Liver (tissue), 8 donors: ENCODE measurements at regions not wholly inside any gene's neighbourhood (a gene's known extent, or its start where the extent isn't known, plus 50 kb on each side); places are given as distances from the start of the nearest gene placed in this dataset.

ENCODE experiments used
- DNase-seq: peaks from one replicate; pipeline ENCODE4 v3.0.0-alpha.2; 2017; ENCODE audit warnings: low spot score
- H3K27ac ChIP-seq, 2 donors: one replicate each; pipeline ENCODE4 v1.7.0; 2013; ENCODE audit warnings: inconsistent platforms in 2 of 2, low read length in 2 of 2, control low read depth in 1 of 2, low read depth in 1 of 2, mild to moderate bottlenecking in 1 of 2
- H3K27me3 ChIP-seq, 4 donors: one replicate each; pipeline versions ENCODE4 v1.6.1 to v1.7.0; 2013; ENCODE audit warnings: low read length in 3 of 4, inconsistent platforms in 1 of 4, mild to moderate bottlenecking in 1 of 4, moderate library complexity in 1 of 4; ENCODE audit not compliant: control insufficient read depth in 4 of 4, insufficient read depth in 4 of 4
- H3K36me3 ChIP-seq, 4 donors: one replicate each; pipeline versions ENCODE4 v1.6.1 to v1.7.0; 2013; ENCODE audit warnings: low read length in 3 of 4, mild to moderate bottlenecking in 3 of 4, low read depth in 1 of 4, moderate library complexity in 1 of 4; ENCODE audit not compliant: control insufficient read depth in 4 of 4, insufficient read depth in 3 of 4
- H3K4me1 ChIP-seq, 4 donors: one replicate each; pipeline versions ENCODE4 v1.6.1 to v1.7.0; 2013; ENCODE audit warnings: low read length in 3 of 4, mild to moderate bottlenecking in 3 of 4, moderate library complexity in 1 of 4; ENCODE audit not compliant: control insufficient read depth in 4 of 4, insufficient read depth in 4 of 4
- H3K4me3 ChIP-seq, 3 donors: one replicate each; pipeline versions ENCODE4 v1.6.1 to v1.7.0; 2013; ENCODE audit warnings: low read length in 3 of 3, control low read depth in 1 of 3, low read depth in 1 of 3, mild to moderate bottlenecking in 1 of 3
- H3K9ac ChIP-seq, 2 donors: one replicate each; pipeline ENCODE4 v1.7.0; 2013; ENCODE audit warnings: low read length in 2 of 2, mild to moderate bottlenecking in 2 of 2, moderate library complexity in 2 of 2, control low read depth in 1 of 2, low read depth in 1 of 2
- H3K9me3 ChIP-seq, 4 donors: one replicate each; pipeline versions ENCODE4 v1.6.1 to v1.7.0; 2013; ENCODE audit warnings: low read length in 3 of 4; ENCODE audit not compliant: control insufficient read depth in 4 of 4
- EGR1 ChIP-seq, 2 donors: IDR thresholded peaks; 2 replicates each; pipeline ENCODE4 v1.6.1; 2016 to 2018; ENCODE audit warnings: antibody characterized with exemption in 2 of 2, low read depth in 2 of 2
- FOXA1 ChIP-seq: IDR thresholded peaks from 2 replicates; pipeline ENCODE4 v1.6.1; 2016; ENCODE audit warnings: antibody characterized with exemption
- FOXA2 ChIP-seq: IDR thresholded peaks from 2 replicates; pipeline ENCODE4 v1.6.1; 2016; ENCODE audit warnings: antibody characterized with exemption
- GABPA ChIP-seq, 2 donors: IDR thresholded peaks in 1 of 2; conservative IDR thresholded peaks in 1 of 2; 2 replicates each; pipeline ENCODE4 v1.6.1; 2016; ENCODE audit warnings: antibody characterized with exemption in 2 of 2, mild to moderate bottlenecking in 1 of 2, moderate library complexity in 1 of 2
- HNF4A ChIP-seq, 2 donors: conservative IDR thresholded peaks; 2 replicates each; pipeline ENCODE4 v1.6.1; 2016; ENCODE audit warnings: antibody characterized with exemption in 2 of 2, mild to moderate bottlenecking in 2 of 2
- HNF4G ChIP-seq: IDR thresholded peaks from 2 replicates; pipeline ENCODE4 v1.6.1; 2016; ENCODE audit warnings: antibody characterized with exemption
- JUND ChIP-seq, 2 donors: IDR thresholded peaks; 2 replicates each; pipeline ENCODE4 v1.6.1; 2016; ENCODE audit warnings: antibody characterized with exemption in 2 of 2
- RXRA ChIP-seq, 2 donors: IDR thresholded peaks; 2 replicates each; pipeline ENCODE4 v1.6.1; 2017 to 2018; ENCODE audit warnings: antibody characterized with exemption in 2 of 2, mild to moderate bottlenecking in 1 of 2
- SP1 ChIP-seq: IDR thresholded peaks from 2 replicates; pipeline ENCODE4 v1.6.1; 2018; ENCODE audit warnings: antibody characterized with exemption, mild to moderate bottlenecking
- WGBS: extraction: QIAGEN DNeasy Blood & Tissue Kit; methylation state at CpG from one replicate; pipeline ENCODE4 v1.1.7; 2013; 5-methylcytosine and 5-hydroxymethylcytosine counted together
- TF ChIP-seq, protein P1 (sequence below): IDR thresholded peaks from 2 replicates; pipeline ENCODE4 v1.6.1; 2016; ENCODE audit warnings: antibody characterized with exemption
- TF ChIP-seq, protein P2 (sequence below): IDR thresholded peaks from 2 replicates; pipeline ENCODE4 v1.6.1; 2016; ENCODE audit warnings: antibody characterized with exemption
- TF ChIP-seq, protein P3 (sequence below): IDR thresholded peaks from 2 replicates; pipeline ENCODE4 v1.6.1; 2016; ENCODE audit warnings: antibody characterized with exemption
- TF ChIP-seq, protein P4 (sequence below): IDR thresholded peaks from 2 replicates; pipeline ENCODE4 v1.6.1; 2016; ENCODE audit warnings: antibody characterized with exemption, mild to moderate bottlenecking
- TF ChIP-seq, protein P5 (sequence below): fragments of 150-350 bp; IDR thresholded peaks from 2 replicates; pipeline ENCODE4 v1.5.1; 2017; ENCODE audit warnings: improper control_type of control experiment, low read depth, low read length; ENCODE audit not compliant: missing input control
- donor health status: healthy.
- donor health status: healthy.
- donor health status: healthy.
- donor health status: healthy.
- donor health status: healthy.

DNA sequence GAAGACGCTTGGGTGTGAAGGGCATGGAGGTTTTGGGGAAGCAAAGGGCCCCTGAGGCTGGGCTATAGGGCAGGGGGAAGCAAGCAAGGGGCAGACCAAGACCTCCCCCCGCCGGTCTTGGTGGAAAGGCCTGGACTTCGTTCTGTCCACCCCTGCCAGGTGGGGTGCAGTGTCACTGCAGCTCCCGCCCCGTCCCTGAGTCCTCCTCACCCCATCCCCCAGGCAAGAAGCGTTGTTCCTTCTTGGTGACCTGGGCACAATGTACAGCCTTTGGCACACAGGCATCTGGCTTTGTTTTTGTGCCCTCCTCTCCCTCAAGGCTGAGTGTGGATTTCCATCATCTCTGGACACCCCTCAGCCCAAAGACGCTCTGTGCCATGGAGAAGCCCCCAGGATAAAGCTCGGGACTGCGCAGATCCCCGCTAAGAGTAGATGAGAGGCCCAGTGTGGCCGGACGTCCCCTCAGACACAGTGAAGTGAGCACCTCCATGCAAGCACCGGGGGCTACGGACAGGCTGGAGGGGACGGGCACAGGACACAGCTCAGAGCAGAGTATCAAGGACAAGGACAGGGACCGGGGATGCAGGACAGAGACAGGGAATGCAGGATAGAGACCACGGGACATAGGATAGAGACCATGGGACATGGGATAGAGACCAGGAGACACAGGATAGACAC lies 89.4 kb upstream of the ACTRT2 start:
- Histone ChIP-seq H3K4me1 (no peaks in the 10 kb centered on the region), H3K27me3 (no peaks in the 10 kb centered on the region), H3K27ac (no peak overlapping the region), H3K9me3 (no peaks in the 10 kb centered on the region), H3K9ac (no peak overlapping the region), H3K36me3 (no peaks in the 10 kb centered on the region), H3K4me3 (no peak overlapping the region)
- TF ChIP-seq SP1 (no peak), EGR1 (IDR thresholded peaks at IDR 0.05; ENCODE audit: low read depth in 2 of 2) (no peak), HNF4A (conservative IDR thresholded peaks at IDR 0.05) (no peak), RXRA (IDR thresholded peaks at IDR 0.05) (no peak), GABPA (IDR thresholded peaks at IDR 0.05 in 1 of 2, conservative IDR thresholded peaks at IDR 0.05 in 1 of 2) (no peak), HNF4G (no peak), FOXA1 (no peak), FOXA2 (no peak), JUND (IDR thresholded peaks at IDR 0.05) (no peak)
- TF ChIP-seq, protein P1, sequence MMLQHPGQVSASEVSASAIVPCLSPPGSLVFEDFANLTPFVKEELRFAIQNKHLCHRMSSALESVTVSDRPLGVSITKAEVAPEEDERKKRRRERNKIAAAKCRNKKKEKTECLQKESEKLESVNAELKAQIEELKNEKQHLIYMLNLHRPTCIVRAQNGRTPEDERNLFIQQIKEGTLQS, result no peak
- TF ChIP-seq, protein P2, sequence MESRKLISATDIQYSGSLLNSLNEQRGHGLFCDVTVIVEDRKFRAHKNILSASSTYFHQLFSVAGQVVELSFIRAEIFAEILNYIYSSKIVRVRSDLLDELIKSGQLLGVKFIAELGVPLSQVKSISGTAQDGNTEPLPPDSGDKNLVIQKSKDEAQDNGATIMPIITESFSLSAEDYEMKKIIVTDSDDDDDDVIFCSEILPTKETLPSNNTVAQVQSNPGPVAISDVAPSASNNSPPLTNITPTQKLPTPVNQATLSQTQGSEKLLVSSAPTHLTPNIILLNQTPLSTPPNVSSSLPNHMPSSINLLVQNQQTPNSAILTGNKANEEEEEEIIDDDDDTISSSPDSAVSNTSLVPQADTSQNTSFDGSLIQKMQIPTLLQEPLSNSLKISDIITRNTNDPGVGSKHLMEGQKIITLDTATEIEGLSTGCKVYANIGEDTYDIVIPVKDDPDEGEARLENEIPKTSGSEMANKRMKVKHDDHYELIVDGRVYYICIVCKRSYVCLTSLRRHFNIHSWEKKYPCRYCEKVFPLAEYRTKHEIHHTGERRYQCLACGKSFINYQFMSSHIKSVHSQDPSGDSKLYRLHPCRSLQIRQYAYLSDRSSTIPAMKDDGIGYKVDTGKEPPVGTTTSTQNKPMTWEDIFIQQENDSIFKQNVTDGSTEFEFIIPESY, result no peak
- TF ChIP-seq, protein P3, sequence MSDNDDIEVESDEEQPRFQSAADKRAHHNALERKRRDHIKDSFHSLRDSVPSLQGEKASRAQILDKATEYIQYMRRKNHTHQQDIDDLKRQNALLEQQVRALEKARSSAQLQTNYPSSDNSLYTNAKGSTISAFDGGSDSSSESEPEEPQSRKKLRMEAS, result no peak
- TF ChIP-seq, protein P4, sequence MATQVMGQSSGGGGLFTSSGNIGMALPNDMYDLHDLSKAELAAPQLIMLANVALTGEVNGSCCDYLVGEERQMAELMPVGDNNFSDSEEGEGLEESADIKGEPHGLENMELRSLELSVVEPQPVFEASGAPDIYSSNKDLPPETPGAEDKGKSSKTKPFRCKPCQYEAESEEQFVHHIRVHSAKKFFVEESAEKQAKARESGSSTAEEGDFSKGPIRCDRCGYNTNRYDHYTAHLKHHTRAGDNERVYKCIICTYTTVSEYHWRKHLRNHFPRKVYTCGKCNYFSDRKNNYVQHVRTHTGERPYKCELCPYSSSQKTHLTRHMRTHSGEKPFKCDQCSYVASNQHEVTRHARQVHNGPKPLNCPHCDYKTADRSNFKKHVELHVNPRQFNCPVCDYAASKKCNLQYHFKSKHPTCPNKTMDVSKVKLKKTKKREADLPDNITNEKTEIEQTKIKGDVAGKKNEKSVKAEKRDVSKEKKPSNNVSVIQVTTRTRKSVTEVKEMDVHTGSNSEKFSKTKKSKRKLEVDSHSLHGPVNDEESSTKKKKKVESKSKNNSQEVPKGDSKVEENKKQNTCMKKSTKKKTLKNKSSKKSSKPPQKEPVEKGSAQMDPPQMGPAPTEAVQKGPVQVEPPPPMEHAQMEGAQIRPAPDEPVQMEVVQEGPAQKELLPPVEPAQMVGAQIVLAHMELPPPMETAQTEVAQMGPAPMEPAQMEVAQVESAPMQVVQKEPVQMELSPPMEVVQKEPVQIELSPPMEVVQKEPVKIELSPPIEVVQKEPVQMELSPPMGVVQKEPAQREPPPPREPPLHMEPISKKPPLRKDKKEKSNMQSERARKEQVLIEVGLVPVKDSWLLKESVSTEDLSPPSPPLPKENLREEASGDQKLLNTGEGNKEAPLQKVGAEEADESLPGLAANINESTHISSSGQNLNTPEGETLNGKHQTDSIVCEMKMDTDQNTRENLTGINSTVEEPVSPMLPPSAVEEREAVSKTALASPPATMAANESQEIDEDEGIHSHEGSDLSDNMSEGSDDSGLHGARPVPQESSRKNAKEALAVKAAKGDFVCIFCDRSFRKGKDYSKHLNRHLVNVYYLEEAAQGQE, result no peak
- TF ChIP-seq, protein P5, sequence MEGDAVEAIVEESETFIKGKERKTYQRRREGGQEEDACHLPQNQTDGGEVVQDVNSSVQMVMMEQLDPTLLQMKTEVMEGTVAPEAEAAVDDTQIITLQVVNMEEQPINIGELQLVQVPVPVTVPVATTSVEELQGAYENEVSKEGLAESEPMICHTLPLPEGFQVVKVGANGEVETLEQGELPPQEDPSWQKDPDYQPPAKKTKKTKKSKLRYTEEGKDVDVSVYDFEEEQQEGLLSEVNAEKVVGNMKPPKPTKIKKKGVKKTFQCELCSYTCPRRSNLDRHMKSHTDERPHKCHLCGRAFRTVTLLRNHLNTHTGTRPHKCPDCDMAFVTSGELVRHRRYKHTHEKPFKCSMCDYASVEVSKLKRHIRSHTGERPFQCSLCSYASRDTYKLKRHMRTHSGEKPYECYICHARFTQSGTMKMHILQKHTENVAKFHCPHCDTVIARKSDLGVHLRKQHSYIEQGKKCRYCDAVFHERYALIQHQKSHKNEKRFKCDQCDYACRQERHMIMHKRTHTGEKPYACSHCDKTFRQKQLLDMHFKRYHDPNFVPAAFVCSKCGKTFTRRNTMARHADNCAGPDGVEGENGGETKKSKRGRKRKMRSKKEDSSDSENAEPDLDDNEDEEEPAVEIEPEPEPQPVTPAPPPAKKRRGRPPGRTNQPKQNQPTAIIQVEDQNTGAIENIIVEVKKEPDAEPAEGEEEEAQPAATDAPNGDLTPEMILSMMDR, result no peak
- 79% methylated on average over 18 of the region's 18 CpGs for WGBS
- no peak for DNase-seq
